GM23338 (cell line): ENCODE measurements at regions not wholly inside any gene's neighbourhood (a gene's known extent, or its start where the extent isn't known, plus 50 kb on each side); places are given as distances from the start of the nearest gene placed in this dataset.

ENCODE experiments used
- ATAC-seq: fragments of 200-7000 bp; cut with Tn5 transposase; 3 replicates; pipeline ENCODE4 v1.9.1; 2020
- DNase-seq: peaks from one replicate; pipeline ENCODE4 v3.0.0-alpha.2; 2015; ENCODE audit warnings: low spot score
- H2AFZ ChIP-seq: fragments of 200-600 bp; sonication (generic); 2 replicates; pipeline ENCODE4 v1.8.0; 2016; ENCODE audit warnings: antibody characterized with exemption, mild to moderate bottlenecking, moderate library complexity
- H3F3A ChIP-seq: fragments of 200-600 bp; sonication (generic); replicated peaks from 2 replicates; pipeline ENCODE4 v1.8.0; 2017; ENCODE audit warnings: antibody characterized with exemption, mixed run types, low read depth
- H3K27ac ChIP-seq: fragments of 200-600 bp; sonication (generic); 2 replicates; pipeline ENCODE4 v1.6.1; 2016; ENCODE audit warnings: low read depth
- H3K27me3 ChIP-seq: fragments of 200-600 bp; sonication (generic); 2 replicates; pipeline ENCODE4 v1.8.0; 2016; ENCODE audit warnings: mild to moderate bottlenecking, mixed run types, moderate library complexity; ENCODE audit not compliant: insufficient read depth
- H3K36me3 ChIP-seq: fragments of 200-600 bp; sonication (generic); 2 replicates; pipeline ENCODE4 v1.8.0; 2016; ENCODE audit warnings: mild to moderate bottlenecking; ENCODE audit not compliant: insufficient read depth
- H3K4me1 ChIP-seq: fragments of 200-600 bp; sonication (generic); 2 replicates; pipeline ENCODE4 v1.8.0; 2016; ENCODE audit warnings: mild to moderate bottlenecking, moderate library complexity; ENCODE audit not compliant: insufficient read depth
- H3K4me2 ChIP-seq: fragments of 200-600 bp; sonication (generic); 2 replicates; pipeline ENCODE4 v1.7.1; 2017; ENCODE audit warnings: mixed run types
- H3K4me3 ChIP-seq: fragments of 200-600 bp; sonication (generic); 2 replicates; pipeline ENCODE4 v1.6.1; 2016; ENCODE audit warnings: mixed run types
- H3K79me2 ChIP-seq: fragments of 200-600 bp; sonication (generic); replicated peaks from 2 replicates; pipeline ENCODE4 v1.8.0; 2017; ENCODE audit warnings: mild to moderate bottlenecking; ENCODE audit not compliant: insufficient read depth
- H3K9me2 ChIP-seq: fragments of 200-600 bp; sonication (generic); 2 replicates; pipeline ENCODE4 v1.8.0; 2017; ENCODE audit not compliant: insufficient read depth
- H4K20me1 ChIP-seq: fragments of 200-600 bp; sonication (generic); replicated peaks from 2 replicates; pipeline ENCODE4 v1.8.0; 2017; ENCODE audit warnings: mild to moderate bottlenecking; ENCODE audit not compliant: insufficient read depth
- H3K27ac Mint-ChIP-seq: 2 replicates; pipeline ENCODE4 v1.8.0; 2020; ENCODE audit warnings: inconsistent platforms, mild to moderate bottlenecking, moderate library complexity, mixed read lengths
- H3K27me3 Mint-ChIP-seq: 3 replicates; pipeline ENCODE4 v1.8.0; 2022; ENCODE audit warnings: low read depth, mild to moderate bottlenecking, moderate library complexity, mixed read lengths, inconsistent platforms; ENCODE audit not compliant: insufficient read depth, poor library complexity
- H3K36me3 Mint-ChIP-seq: 3 replicates; pipeline ENCODE4 v1.8.0; 2021; ENCODE audit warnings: low read depth, mild to moderate bottlenecking, inconsistent platforms, moderate library complexity, mixed read lengths
- H3K4me1 Mint-ChIP-seq: 3 replicates; pipeline ENCODE4 v1.8.0; 2020; ENCODE audit warnings: mild to moderate bottlenecking, inconsistent platforms, mixed read lengths
- H3K4me3 Mint-ChIP-seq: 3 replicates; pipeline ENCODE4 v1.8.0; 2021; ENCODE audit warnings: moderate library complexity, mild to moderate bottlenecking, inconsistent platforms, mixed read lengths
- H3K9me3 Mint-ChIP-seq: 3 replicates; pipeline ENCODE4 v1.8.0; 2020; ENCODE audit warnings: moderate library complexity, mild to moderate bottlenecking, inconsistent platforms, mixed read lengths
- CREB1 ChIP-seq: fragments of 250-450 bp; sonication (Bioruptor Pico); IDR thresholded peaks from 2 replicates; pipeline ENCODE4 v1.5.0; 2020; ENCODE audit warnings: low read depth, mild to moderate bottlenecking, moderate library complexity
- EZH2phosphoT487 ChIP-seq: fragments of 200-600 bp; sonication (generic); IDR thresholded peaks from one replicate; pipeline ENCODE4 v1.8.1; 2018; ENCODE audit warnings: antibody characterized with exemption; ENCODE audit not compliant: unreplicated experiment
- JUNB ChIP-seq: IDR thresholded peaks from one replicate; pipeline ENCODE4 v1.6.1; 2016; ENCODE audit warnings: antibody characterized with exemption; ENCODE audit not compliant: unreplicated experiment
- NANOG ChIP-seq: IDR thresholded peaks from 2 replicates; pipeline ENCODE4 v1.6.1; 2016; ENCODE audit warnings: antibody characterized with exemption, borderline replicate concordance
- POLR2AphosphoS5 ChIP-seq: IDR thresholded peaks from 2 replicates; pipeline ENCODE4 v1.6.1; 2016; ENCODE audit warnings: antibody characterized with exemption, low read depth
- REST ChIP-seq: IDR thresholded peaks from one replicate; pipeline ENCODE4 v1.6.1; 2018; ENCODE audit warnings: antibody characterized with exemption; ENCODE audit not compliant: unreplicated experiment
- STAT1 ChIP-seq: IDR thresholded peaks from one replicate; pipeline ENCODE4 v1.6.1; 2016; ENCODE audit warnings: antibody characterized with exemption; ENCODE audit not compliant: unreplicated experiment
- ZNF114 ChIP-seq: fragments of 250-450 bp; sonication (Bioruptor Pico); IDR thresholded peaks from 2 replicates; pipeline ENCODE4 v1.5.0; 2020; ENCODE audit warnings: mild to moderate bottlenecking, moderate library complexity
- ZNF331 ChIP-seq: fragments of 250-450 bp; sonication (Bioruptor Pico); IDR thresholded peaks from 2 replicates; pipeline ENCODE4 v1.5.0; 2020; ENCODE audit warnings: low read depth, mild to moderate bottlenecking, moderate library complexity
- TF ChIP-seq, protein P1 (sequence below), 2 experiments: fragments of 200-600 bp in 1 of 2; sonication (generic) in 1 of 2; conservative IDR thresholded peaks; 2 replicates each; pipeline versions ENCODE4 v1.5.1 to v1.6.1; 2016 to 2017; ENCODE audit warnings: antibody characterized with exemption in 2 of 2, low read depth in 2 of 2, mild to moderate bottlenecking in 2 of 2, moderate library complexity in 1 of 2
- TF ChIP-seq, protein P2 (sequence below): IDR thresholded peaks from 2 replicates; pipeline ENCODE4 v1.6.1; 2016; ENCODE audit warnings: antibody characterized with exemption

- Histone ChIP-seq H3F3A (no peaks in the 10 kb centered on the region), H3K4me2 (no peak overlapping the region), H3K79me2 (no peaks in the 10 kb centered on the region), H2AFZ (no peak overlapping the region), H3K27ac (no peak overlapping the region), H3K4me3 (no peak overlapping the region), H3K27me3 (no peaks in the 10 kb centered on the region), H4K20me1 (no peaks in the 10 kb centered on the region), H3K4me1 (0 out of 2 replicates have a peak, but pooled peaks cover 9% of the 10 kb centered on the region), H3K36me3 (no peaks in the 10 kb centered on the region), H3K9me2 (peaks cover 4% of the 10 kb centered on the region; the same call in 1 of the 2 replicates)
- Mint-ChIP-seq H3K27me3 (peaks cover 4% of the 10 kb centered on the region), H3K4me1 (peaks cover 19% of the 10 kb centered on the region), H3K4me3 (no peak overlapping the region), H3K27ac (no peak overlapping the region), H3K9me3 (no peaks in the 10 kb centered on the region; the same call in 1 of the 3 replicates), H3K36me3 (no peaks in the 10 kb centered on the region)
- TF ChIP-seq STAT1 (no peak), POLR2AphosphoS5 (no peak), REST (no peak), ZNF331 (CRISPR knock-in tag) (no peak), JUNB (no peak), EZH2phosphoT487 (no peak), ZNF114 (CRISPR knock-in tag) (no peak)
- TF ChIP-seq, protein P1, sequence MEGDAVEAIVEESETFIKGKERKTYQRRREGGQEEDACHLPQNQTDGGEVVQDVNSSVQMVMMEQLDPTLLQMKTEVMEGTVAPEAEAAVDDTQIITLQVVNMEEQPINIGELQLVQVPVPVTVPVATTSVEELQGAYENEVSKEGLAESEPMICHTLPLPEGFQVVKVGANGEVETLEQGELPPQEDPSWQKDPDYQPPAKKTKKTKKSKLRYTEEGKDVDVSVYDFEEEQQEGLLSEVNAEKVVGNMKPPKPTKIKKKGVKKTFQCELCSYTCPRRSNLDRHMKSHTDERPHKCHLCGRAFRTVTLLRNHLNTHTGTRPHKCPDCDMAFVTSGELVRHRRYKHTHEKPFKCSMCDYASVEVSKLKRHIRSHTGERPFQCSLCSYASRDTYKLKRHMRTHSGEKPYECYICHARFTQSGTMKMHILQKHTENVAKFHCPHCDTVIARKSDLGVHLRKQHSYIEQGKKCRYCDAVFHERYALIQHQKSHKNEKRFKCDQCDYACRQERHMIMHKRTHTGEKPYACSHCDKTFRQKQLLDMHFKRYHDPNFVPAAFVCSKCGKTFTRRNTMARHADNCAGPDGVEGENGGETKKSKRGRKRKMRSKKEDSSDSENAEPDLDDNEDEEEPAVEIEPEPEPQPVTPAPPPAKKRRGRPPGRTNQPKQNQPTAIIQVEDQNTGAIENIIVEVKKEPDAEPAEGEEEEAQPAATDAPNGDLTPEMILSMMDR (conservative IDR thresholded peaks at IDR 0.05; ENCODE audit: low read depth in 2 of 2), result no peak
- DNase-seq, result no peak
- no peak for ATAC-seq
Observed at GRCh38 chr2:7728388-7728787, 811.2 kb downstream of the RNF144A start.

GRCh38 chr2:7730449-7730848 lies 813.2 kb downstream of the RNF144A start:
- ATAC-seq, result no peak
- no peak overlapping the region for H3K27ac Mint-ChIP-seq
- TF ChIP-seq CREB1 (no peak), ZNF331 (CRISPR knock-in tag) (no peak), POLR2AphosphoS5 (no peak), EZH2phosphoT487 (no peak), REST (no peak), NANOG (no peak), STAT1 (no peak), JUNB (no peak)
- TF ChIP-seq, protein P2, sequence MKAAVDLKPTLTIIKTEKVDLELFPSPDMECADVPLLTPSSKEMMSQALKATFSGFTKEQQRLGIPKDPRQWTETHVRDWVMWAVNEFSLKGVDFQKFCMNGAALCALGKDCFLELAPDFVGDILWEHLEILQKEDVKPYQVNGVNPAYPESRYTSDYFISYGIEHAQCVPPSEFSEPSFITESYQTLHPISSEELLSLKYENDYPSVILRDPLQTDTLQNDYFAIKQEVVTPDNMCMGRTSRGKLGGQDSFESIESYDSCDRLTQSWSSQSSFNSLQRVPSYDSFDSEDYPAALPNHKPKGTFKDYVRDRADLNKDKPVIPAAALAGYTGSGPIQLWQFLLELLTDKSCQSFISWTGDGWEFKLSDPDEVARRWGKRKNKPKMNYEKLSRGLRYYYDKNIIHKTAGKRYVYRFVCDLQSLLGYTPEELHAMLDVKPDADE, result no peak
- TF ChIP-seq, protein P1 (conservative IDR thresholded peaks at IDR 0.05; ENCODE audit: low read depth in 2 of 2), result no peak

More at GRCh38 chr2:7730449-7730848, 813.2 kb downstream of the RNF144A start:
- no peaks in the 10 kb centered on the region for H3K36me3 ChIP-seq
- peaks cover 2% of the 10 kb centered on the region for H3K27me3 Mint-ChIP-seq
- H3F3A ChIP-seq, result no peaks in the 10 kb centered on the region
- H3K4me3 ChIP-seq, result no peak overlapping the region
- peaks cover 4% of the 10 kb centered on the region; the same call in 1 of the 2 replicates for H3K9me2 ChIP-seq
- no peaks in the 10 kb centered on the region; the same call in 2 of the 3 replicates for H3K36me3 Mint-ChIP-seq
- H4K20me1 ChIP-seq, result no peaks in the 10 kb centered on the region
- peak overlapping the region; percentile 19; the same call in 1 of the 2 replicates for H2AFZ ChIP-seq
- no peaks in the 10 kb centered on the region for H3K27me3 ChIP-seq
- H3K4me1 ChIP-seq, result 0 out of 2 replicates have a peak, but pooled peaks cover 5% of the 10 kb centered on the region
- H3K4me3 Mint-ChIP-seq, result no peak overlapping the region
- peaks cover 12% of the 10 kb centered on the region for H3K4me1 Mint-ChIP-seq
- H3K9me3 Mint-ChIP-seq, result peaks cover 2% of the 10 kb centered on the region
- no peak for DNase-seq
- no peak overlapping the region for H3K27ac ChIP-seq
- H3K4me2 ChIP-seq, result no peak overlapping the region
- H3K79me2 ChIP-seq, result no peaks in the 10 kb centered on the region
